SIG-M5 treated with dmso at 0.1 percent for 504 hours (cell line): ENCODE measurements at regions not wholly inside any gene's neighbourhood (a gene's known extent, or its start where the extent isn't known, plus 50 kb on each side); places are given as distances from the start of the nearest gene placed in this dataset.
"Not testable (repeated sequence)": the region's sequence is repeated elsewhere in the genome, so short reads cannot be mapped to it uniquely, and the experiment has no call there.

Experiments used
- DNase-seq: peaks from one replicate; lab custom pipeline; 2025; ENCODE audit not compliant: unreplicated experiment; lab: John Stamatoyannopoulos, UW

- no peak for DNase-seq
Measured at GRCh38 chr9:11141357-11141756, 528.6 kb upstream of the PTPRD start.

GRCh38 chr9:11142965-11143738 is 530.4 kb upstream of the PTPRD start:
- no peak for DNase-seq

- DNase-seq: no peak
Measured at GRCh38 chr9:11144746-11145145, 531.9 kb upstream of the PTPRD start.

- DNase-seq: no peak
Measured at GRCh38 chr9:11148189-11148588, 535.4 kb upstream of the PTPRD start.

GRCh38 chr9:11149065-11149464 is 536.3 kb upstream of the PTPRD start:
- no peak for DNase-seq

- no peak for DNase-seq
Measured at GRCh38 chr9:11158063-11158462, 545.3 kb upstream of the PTPRD start.

- DNase-seq: no peak
Measured at GRCh38 chr9:11158676-11159075, 545.9 kb upstream of the PTPRD start.

- DNase-seq: no peak
Measured at GRCh38 chr9:11159318-11159862, 546.6 kb upstream of the PTPRD start.

GRCh38 chr9:11163843-11164242 is 551.0 kb upstream of the PTPRD start:
- no peak for DNase-seq

GRCh38 chr9:11182001-11182400 is 569.2 kb upstream of the PTPRD start:
- no peak for DNase-seq

- no peak for DNase-seq
Measured at GRCh38 chr9:11190719-11191118, 577.9 kb upstream of the PTPRD start.

- DNase-seq: no peak
Measured at GRCh38 chr9:11192993-11193392, 580.2 kb upstream of the PTPRD start.

GRCh38 chr9:11194246-11194645 is 581.4 kb upstream of the PTPRD start:
- DNase-seq: no peak

- DNase-seq: not testable (repeated sequence)
Measured at GRCh38 chr9:11196840-11197365, 584.1 kb upstream of the PTPRD start.

- DNase-seq: no peak
Measured at GRCh38 chr9:11199335-11199734, 586.5 kb upstream of the PTPRD start.

- DNase-seq: peak; percentile 5
Measured at GRCh38 chr9:11204521-11204920, 591.7 kb upstream of the PTPRD start.

- DNase-seq: no peak
Measured at GRCh38 chr9:11206925-11207324, 594.1 kb upstream of the PTPRD start.

- no peak for DNase-seq
Measured at GRCh38 chr9:11233696-11234095, 620.9 kb upstream of the PTPRD start.

- DNase-seq: no peak
Measured at GRCh38 chr9:11235061-11235460, 622.3 kb upstream of the PTPRD start.

- no peak for DNase-seq
Measured at GRCh38 chr9:11241779-11242178, 629.0 kb upstream of the PTPRD start.

GRCh38 chr9:11257992-11258391 is 645.2 kb upstream of the PTPRD start:
- DNase-seq: no peak

GRCh38 chr9:11269036-11269435 is 656.2 kb upstream of the PTPRD start:
- no peak for DNase-seq
